Globus pallidus (tissue), 1 donor: ENCODE measurements at regions not wholly inside any gene's neighbourhood (a gene's known extent, or its start where the extent isn't known, plus 50 kb on each side); places are given as distances from the start of the nearest gene placed in this dataset.
"Not testable (repeated sequence)": the region's sequence is repeated elsewhere in the genome, so short reads cannot be mapped to it uniquely, and the experiment has no call there.

Source experiments
- DNase-seq: peaks from one replicate; pipeline ENCODE4 v3.0.0-alpha.2; 2015; ENCODE audit warnings: low spot score

GRCh38 chr17:6373599-6373998 is 61.3 kb downstream of the AIPL1 start:
- DNase-seq = not testable (repeated sequence)

- DNase-seq = no peak
Observed at GRCh38 chr17:6366221-6366666, 68.7 kb downstream of the AIPL1 start.

- DNase-seq = no peak
Observed at GRCh38 chr17:6365200-6365943, 69.5 kb downstream of the AIPL1 start.

GRCh38 chr17:6361733-6362132 is 73.2 kb downstream of the AIPL1 start:
- DNase-seq = no peak

- no peak for DNase-seq
Observed at GRCh38 chr17:6358131-6358530, 76.8 kb downstream of the AIPL1 start.

GRCh38 chr17:6356562-6356961 is 78.4 kb downstream of the AIPL1 start:
- no peak for DNase-seq

- DNase-seq = no peak
Observed at GRCh38 chr17:6355196-6355595, 79.7 kb downstream of the AIPL1 start.

- DNase-seq = no peak
Observed at GRCh38 chr17:6352801-6353560, 81.9 kb downstream of the AIPL1 start.

GRCh38 chr17:6352016-6352415 is 82.9 kb downstream of the AIPL1 start:
- no peak for DNase-seq

- DNase-seq = no peak
Observed at GRCh38 chr17:6350806-6351205, 84.1 kb downstream of the AIPL1 start.

- DNase-seq = no peak
Observed at GRCh38 chr17:6348891-6349290, 86.0 kb downstream of the AIPL1 start.

GRCh38 chr17:6347776-6348175 is 87.1 kb downstream of the AIPL1 start:
- no peak for DNase-seq

GRCh38 chr17:6346986-6347385 is 87.9 kb downstream of the AIPL1 start:
- DNase-seq = no peak

- no peak for DNase-seq
Observed at GRCh38 chr17:6346156-6346786, 88.7 kb downstream of the AIPL1 start.

GRCh38 chr17:6343736-6344135 is 91.2 kb downstream of the AIPL1 start:
- no peak for DNase-seq

- DNase-seq = no peak
Observed at GRCh38 chr17:6343191-6343590, 91.7 kb downstream of the AIPL1 start.

GRCh38 chr17:6340708-6341107 is 94.2 kb downstream of the AIPL1 start:
- DNase-seq = no peak

GRCh38 chr17:6334386-6334785 is 100.5 kb downstream of the AIPL1 start:
- no peak for DNase-seq

- DNase-seq = no peak
Observed at GRCh38 chr17:6330936-6331335, 104.0 kb downstream of the AIPL1 start.

GRCh38 chr17:6328279-6328678 is 106.6 kb downstream of the AIPL1 start:
- no peak for DNase-seq

- DNase-seq = no peak
Observed at GRCh38 chr17:6327007-6327406, 107.9 kb downstream of the AIPL1 start.

- no peak for DNase-seq
Observed at GRCh38 chr17:6326483-6326882, 108.4 kb downstream of the AIPL1 start.

GRCh38 chr17:6325741-6326140 is 109.2 kb downstream of the AIPL1 start:
- DNase-seq = no peak
